Astrocyte of the cerebellum (primary cell): ENCODE measurements at regions not wholly inside any gene's neighbourhood (a gene's known extent, or its start where the extent isn't known, plus 50 kb on each side); places are given as distances from the start of the nearest gene placed in this dataset.

Experiments
- DNase-seq: peaks from one replicate; pipeline ENCODE4 v3.0.0-alpha.2; 2011; ENCODE audit warnings: low read depth
- H3K4me3 ChIP-seq: 2 replicates; pipeline ENCODE4 v1.5.1; 2011; ENCODE audit warnings: mild to moderate bottlenecking, low read depth, low read length, moderate library complexity
- CTCF ChIP-seq: IDR thresholded peaks from 2 replicates; pipeline ENCODE4 v1.5.1; 2012; ENCODE audit warnings: low read length, low read depth, moderate library complexity, mild to moderate bottlenecking; ENCODE audit errors: missing control alignments
- in situ Hi-C: cut with HindIII; loops from 2 replicates; pipeline ENCODE4 v1.10.0; 2017; ENCODE audit warnings: low sequenced_read_pairs

DNA sequence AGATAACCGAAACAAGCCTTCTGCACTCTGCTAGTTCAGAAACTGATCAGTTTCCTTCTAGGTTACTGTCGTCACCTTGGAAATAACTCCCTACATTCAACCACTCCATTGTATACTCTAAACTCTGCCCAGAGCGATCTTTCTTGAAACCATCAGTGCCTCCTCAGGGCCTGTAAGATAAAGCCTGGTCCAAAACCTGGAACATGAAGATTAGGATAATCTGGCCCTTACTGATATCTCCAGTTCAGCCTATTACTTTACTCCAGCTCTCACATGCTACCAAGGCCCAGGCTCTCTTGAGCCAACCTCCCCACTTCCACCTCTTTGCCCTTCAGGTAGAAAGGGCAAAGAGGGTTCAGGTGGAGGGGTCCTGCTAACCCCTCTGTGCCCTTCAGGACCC, 125.3 kb upstream of the RXFP2 start:
- TF ChIP-seq CTCF: no peak
- DNase-seq: no peak
- H3K4me3 ChIP-seq: no peak overlapping the region
- in situ Hi-C loops: no loop called here

GRCh38 chr13:31614704-31615103, 124.6 kb upstream of the RXFP2 start:
- no peak overlapping the region for H3K4me3 ChIP-seq
- no peak for DNase-seq
- no peak for TF ChIP-seq CTCF
- in situ Hi-C loops: no loop called here

DNA sequence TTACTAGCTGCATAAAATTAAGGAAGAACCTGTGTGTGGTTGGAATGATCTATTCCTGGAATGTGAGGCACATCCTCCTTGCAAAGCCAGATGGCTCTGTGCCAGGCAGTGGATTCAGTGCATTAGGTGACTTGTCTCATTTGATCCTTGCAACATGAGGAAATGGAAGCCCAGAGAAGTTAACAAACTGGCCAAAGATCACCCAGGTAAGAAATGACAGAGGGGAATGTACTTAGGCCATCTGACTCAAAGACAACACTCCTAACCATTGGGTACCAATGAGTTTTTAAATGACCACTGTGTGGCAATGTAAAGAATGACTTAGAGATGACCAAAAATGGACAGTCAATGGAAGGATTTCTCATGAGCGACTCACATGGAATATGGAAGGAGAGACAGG, 114.2 kb upstream of the RXFP2 start:
- no peak overlapping the region for H3K4me3 ChIP-seq
- DNase-seq: no peak
- TF ChIP-seq CTCF: no peak
- in situ Hi-C loops: no loop called here

GRCh38 chr13:31627097-31627845, 112.1 kb upstream of the RXFP2 start:
- TF ChIP-seq CTCF: no peak

GRCh38 chr13:31629085-31629780, 110.1 kb upstream of the RXFP2 start:
- no peak for DNase-seq
- in situ Hi-C loops: no loop called here
- TF ChIP-seq CTCF: no peak
- H3K4me3 ChIP-seq: no peak overlapping the region

More at GRCh38 chr13:31627097-31627845, 112.1 kb upstream of the RXFP2 start:
- no peak overlapping the region for H3K4me3 ChIP-seq
- in situ Hi-C loops: no loop called here
- no peak for DNase-seq

- H3K4me3 ChIP-seq: no peak overlapping the region
- no peak for TF ChIP-seq CTCF
- DNase-seq: no peak
- in situ Hi-C loops: no loop called here
Measured at GRCh38 chr13:31631071-31631470, 108.3 kb upstream of the RXFP2 start.
